ENCODE measurements at regions not wholly inside any gene's neighbourhood (a gene's known extent, or its start where the extent isn't known, plus 50 kb on each side); places are given as distances from the start of the nearest gene placed in this dataset.

DNA sequence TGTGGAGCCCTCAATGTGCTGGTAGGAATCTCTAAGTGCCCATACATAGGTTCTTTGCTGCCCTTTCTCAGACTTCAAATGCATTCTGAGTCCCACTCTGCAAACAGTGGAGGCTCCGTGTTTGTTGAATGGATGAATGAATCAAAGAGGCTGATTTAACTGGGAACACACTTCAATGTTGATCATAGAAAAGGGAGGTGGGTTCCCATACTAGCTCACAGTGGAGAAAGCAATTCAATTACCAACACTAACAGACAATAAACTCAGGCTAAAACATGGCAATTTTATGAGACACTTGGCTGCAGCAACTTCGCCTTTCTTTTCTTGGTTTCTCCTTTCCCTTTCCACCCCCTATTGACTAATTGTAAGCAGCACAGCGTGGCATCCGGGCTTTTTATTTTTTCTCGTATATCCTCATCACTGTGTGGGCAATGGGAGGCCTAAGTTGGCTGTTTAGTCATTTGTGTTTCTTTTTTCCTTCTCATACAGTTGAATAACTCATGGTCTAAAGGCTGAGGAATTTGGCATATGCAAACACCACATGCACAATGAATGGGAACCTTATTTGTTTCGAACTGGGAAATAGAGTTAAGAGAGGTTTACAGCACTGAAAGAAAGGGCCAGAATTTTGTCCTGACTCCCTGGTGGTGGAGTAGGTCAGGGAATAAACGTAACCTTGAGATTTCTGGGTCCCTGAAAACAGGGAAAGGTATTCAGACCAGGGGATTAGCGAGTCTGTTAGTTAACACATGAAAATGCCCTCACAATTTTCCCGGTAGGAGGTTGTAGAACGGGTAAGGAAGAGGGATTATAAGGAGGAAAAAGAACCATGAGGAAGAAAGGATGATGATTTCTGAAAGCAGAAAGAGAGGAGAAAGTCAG is 858.5 kb downstream of the KCNMA1 start:
- Mint-ChIP-seq H3K4me1 (peaks cover 0 to 2% of the 10 kb centered on the region in 2 donors), H3K4me3 (no peak overlapping the region), H3K9me3 (peaks cover 0 to 5% of the 10 kb centered on the region in 2 donors), H3K36me3 (no peaks in the 10 kb centered on the region), H3K27ac (no peak overlapping the region), H3K27me3 (ENCODE audit: low read depth in 2 of 2) (no peaks in the 10 kb centered on the region)
- no peaks in the 10 kb centered on the region for H3K9me3 ChIP-seq (ENCODE audit: control insufficient read depth, insufficient read depth, low read length)
- H3K27ac ChIP-seq (ENCODE audit: low read length), result no peak overlapping the region
- no peak for DNase-seq
- ATAC-seq, result no peak
- no peaks in the 10 kb centered on the region for H3K4me1 ChIP-seq (ENCODE audit: control insufficient read depth, insufficient read depth, low read length)
- H3K4me3 ChIP-seq (ENCODE audit: low read length), result no peak overlapping the region
- no peaks in the 10 kb centered on the region for H3K36me3 ChIP-seq (ENCODE audit: control insufficient read depth, insufficient read depth, low read length)
- 85% methylated on average over 6 of the region's 10 CpGs for WGBS (ENCODE audit: insufficient coverage)
- no peaks in the 10 kb centered on the region for H3K27me3 ChIP-seq (ENCODE audit: control insufficient read depth, insufficient read depth, low read length)
- TF ChIP-seq, protein P1, sequence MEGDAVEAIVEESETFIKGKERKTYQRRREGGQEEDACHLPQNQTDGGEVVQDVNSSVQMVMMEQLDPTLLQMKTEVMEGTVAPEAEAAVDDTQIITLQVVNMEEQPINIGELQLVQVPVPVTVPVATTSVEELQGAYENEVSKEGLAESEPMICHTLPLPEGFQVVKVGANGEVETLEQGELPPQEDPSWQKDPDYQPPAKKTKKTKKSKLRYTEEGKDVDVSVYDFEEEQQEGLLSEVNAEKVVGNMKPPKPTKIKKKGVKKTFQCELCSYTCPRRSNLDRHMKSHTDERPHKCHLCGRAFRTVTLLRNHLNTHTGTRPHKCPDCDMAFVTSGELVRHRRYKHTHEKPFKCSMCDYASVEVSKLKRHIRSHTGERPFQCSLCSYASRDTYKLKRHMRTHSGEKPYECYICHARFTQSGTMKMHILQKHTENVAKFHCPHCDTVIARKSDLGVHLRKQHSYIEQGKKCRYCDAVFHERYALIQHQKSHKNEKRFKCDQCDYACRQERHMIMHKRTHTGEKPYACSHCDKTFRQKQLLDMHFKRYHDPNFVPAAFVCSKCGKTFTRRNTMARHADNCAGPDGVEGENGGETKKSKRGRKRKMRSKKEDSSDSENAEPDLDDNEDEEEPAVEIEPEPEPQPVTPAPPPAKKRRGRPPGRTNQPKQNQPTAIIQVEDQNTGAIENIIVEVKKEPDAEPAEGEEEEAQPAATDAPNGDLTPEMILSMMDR (IDR thresholded peaks at IDR 0.05), result no peak
- intact Hi-C loops (cut with micrococcal nuclease), result no loop called here

DNA sequence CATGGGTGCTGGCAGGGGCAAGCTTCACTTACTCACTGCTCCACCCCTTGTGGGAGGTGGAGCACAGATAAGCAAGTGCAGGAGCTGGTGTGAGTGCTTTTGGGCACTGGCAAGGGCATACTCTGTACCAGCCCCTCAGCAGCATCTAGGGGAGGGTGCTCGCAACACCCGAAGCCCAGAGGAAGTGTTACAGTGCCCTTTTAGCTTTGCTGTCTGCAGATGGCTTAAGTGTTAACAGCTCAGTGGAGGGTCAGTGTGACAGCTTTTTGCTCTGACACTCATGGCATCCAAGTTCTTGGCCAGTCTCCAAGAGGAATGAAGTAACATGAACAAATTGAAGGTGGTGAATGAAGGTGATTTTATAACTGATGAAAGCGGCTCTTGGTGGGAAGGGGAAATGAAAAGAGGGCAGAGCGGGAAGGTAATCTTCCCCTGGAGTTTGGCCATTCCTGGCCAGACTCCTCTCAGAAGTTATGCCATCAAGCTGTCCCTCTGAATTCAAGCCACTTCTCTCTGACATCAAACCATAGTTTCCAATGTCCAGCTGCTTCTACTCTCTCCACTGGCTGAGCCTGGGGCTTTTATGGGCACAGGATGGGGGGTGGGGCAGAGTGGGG is 862.5 kb downstream of the KCNMA1 start:
- Mint-ChIP-seq H3K27ac (no peak overlapping the region), H3K4me3 (no peak overlapping the region), H3K4me1 (no peaks in the 10 kb centered on the region), H3K27me3 (ENCODE audit: low read depth in 2 of 2) (no peaks in the 10 kb centered on the region), H3K9me3 (peaks cover 2 to 5% of the 10 kb centered on the region in 2 donors), H3K36me3 (no peaks in the 10 kb centered on the region)
- 96% methylated on average over 4 of the region's 4 CpGs for WGBS (ENCODE audit: insufficient coverage)
- Histone ChIP-seq H3K36me3 (ENCODE audit: control insufficient read depth, insufficient read depth, low read length) (no peaks in the 10 kb centered on the region), H3K9me3 (ENCODE audit: control insufficient read depth, insufficient read depth, low read length) (no peaks in the 10 kb centered on the region), H3K4me1 (ENCODE audit: control insufficient read depth, insufficient read depth, low read length) (no peaks in the 10 kb centered on the region), H3K27me3 (ENCODE audit: control insufficient read depth, insufficient read depth, low read length) (no peaks in the 10 kb centered on the region), H3K27ac (ENCODE audit: low read length) (no peak overlapping the region), H3K4me3 (ENCODE audit: low read length) (no peak overlapping the region)
- TF ChIP-seq, protein P1 (IDR thresholded peaks at IDR 0.05), result no peak
- intact Hi-C loops (cut with micrococcal nuclease), result no loop called here
- DNase-seq (no peak), ATAC-seq (no peak)

DNA sequence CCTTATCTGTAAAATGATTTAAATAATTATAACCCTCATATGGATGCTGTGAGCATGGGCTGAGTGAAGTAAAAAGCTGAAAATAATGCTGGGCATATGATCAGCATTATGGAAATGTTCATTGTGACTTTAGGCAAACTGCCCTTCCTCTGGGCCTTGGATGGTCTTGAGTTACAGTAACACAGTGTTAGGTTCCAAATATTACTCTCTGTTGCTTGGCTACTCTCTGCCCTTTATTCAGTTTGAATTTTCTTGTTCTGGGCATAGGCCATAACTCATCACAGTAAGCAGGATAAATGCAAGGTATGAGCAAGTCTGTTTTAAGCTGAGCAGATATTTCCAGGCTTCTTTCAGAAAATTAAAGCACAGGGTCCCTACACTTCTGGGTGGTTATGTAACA is 868.0 kb downstream of the KCNMA1 start:
- TF ChIP-seq, protein P1 (IDR thresholded peaks at IDR 0.05), result no peak
- no peaks in the 10 kb centered on the region for H3K27me3 Mint-ChIP-seq (ENCODE audit: low read depth in 2 of 2)
- no peaks in the 10 kb centered on the region for H3K9me3 ChIP-seq (ENCODE audit: control insufficient read depth, insufficient read depth, low read length)
- no peaks in the 10 kb centered on the region for H3K36me3 ChIP-seq (ENCODE audit: control insufficient read depth, insufficient read depth, low read length)
- DNase-seq (no peak), ATAC-seq (no peak)
- H3K36me3 Mint-ChIP-seq, result no peaks in the 10 kb centered on the region
- no peak overlapping the region for H3K27ac ChIP-seq (ENCODE audit: low read length)
- H3K4me3 ChIP-seq (ENCODE audit: low read length), result no peak overlapping the region
- H3K27me3 ChIP-seq (ENCODE audit: control insufficient read depth, insufficient read depth, low read length), result no peaks in the 10 kb centered on the region
- intact Hi-C loops (cut with micrococcal nuclease), result no loop called here
- no peaks in the 10 kb centered on the region for H3K4me1 ChIP-seq (ENCODE audit: control insufficient read depth, insufficient read depth, low read length)
- no peaks in the 10 kb centered on the region for H3K4me1 Mint-ChIP-seq
- H3K9me3 Mint-ChIP-seq, result peaks cover 0 to 2% of the 10 kb centered on the region in 2 donors
- no peak overlapping the region for H3K27ac Mint-ChIP-seq
- no peak overlapping the region for H3K4me3 Mint-ChIP-seq
